22Rv1 (cell line): ENCODE measurements at regions not wholly inside any gene's neighbourhood (a gene's known extent, or its start where the extent isn't known, plus 50 kb on each side); places are given as distances from the start of the nearest gene placed in this dataset.

Source experiments
- H3K27ac ChIP-seq: fragments of 450-650 bp; 2 replicates; pipeline ENCODE4 v1.5.1; 2017
- ZFX ChIP-seq: fragments of 450-650 bp; IDR thresholded peaks from 2 replicates; pipeline ENCODE4 v1.6.1; 2017; ENCODE audit warnings: antibody characterized with exemption, borderline replicate concordance
- TF ChIP-seq, protein P1 (sequence below): fragments of 450-650 bp; IDR thresholded peaks from 2 replicates; pipeline ENCODE4 v1.5.1; 2017; ENCODE audit warnings: mild to moderate bottlenecking

DNA sequence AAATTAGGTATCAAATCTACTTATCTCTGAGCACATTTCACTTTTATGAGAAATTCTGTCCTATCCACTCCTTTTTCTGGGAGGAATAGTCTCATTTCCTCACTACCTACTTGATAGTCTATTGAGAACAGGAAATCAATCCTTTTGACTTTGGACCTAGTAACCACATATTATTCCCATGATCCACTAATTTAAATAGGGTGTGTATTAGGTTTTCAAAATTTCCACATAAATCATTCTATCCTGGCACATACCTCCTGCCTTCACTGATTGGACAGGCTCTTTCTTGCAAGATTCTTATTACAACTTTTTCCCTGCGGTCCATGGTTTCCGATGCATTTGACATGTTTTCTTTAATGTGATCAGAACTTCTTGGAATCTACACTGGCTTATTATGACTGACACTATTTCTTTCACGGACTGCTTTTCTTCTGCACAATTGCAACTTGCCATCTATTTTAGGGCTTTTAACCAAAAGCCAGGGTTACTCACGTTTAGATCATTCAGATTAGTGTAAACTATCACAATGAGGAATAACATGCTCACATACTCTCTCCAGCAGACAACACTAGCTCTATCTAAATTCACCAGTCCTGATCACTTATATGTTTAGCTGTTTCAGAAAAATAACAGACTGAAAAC, 419.9 kb upstream of the SLIT2 start:
- H3K27ac ChIP-seq: no peak overlapping the region
- TF ChIP-seq, protein P1, sequence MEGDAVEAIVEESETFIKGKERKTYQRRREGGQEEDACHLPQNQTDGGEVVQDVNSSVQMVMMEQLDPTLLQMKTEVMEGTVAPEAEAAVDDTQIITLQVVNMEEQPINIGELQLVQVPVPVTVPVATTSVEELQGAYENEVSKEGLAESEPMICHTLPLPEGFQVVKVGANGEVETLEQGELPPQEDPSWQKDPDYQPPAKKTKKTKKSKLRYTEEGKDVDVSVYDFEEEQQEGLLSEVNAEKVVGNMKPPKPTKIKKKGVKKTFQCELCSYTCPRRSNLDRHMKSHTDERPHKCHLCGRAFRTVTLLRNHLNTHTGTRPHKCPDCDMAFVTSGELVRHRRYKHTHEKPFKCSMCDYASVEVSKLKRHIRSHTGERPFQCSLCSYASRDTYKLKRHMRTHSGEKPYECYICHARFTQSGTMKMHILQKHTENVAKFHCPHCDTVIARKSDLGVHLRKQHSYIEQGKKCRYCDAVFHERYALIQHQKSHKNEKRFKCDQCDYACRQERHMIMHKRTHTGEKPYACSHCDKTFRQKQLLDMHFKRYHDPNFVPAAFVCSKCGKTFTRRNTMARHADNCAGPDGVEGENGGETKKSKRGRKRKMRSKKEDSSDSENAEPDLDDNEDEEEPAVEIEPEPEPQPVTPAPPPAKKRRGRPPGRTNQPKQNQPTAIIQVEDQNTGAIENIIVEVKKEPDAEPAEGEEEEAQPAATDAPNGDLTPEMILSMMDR: no peak
- no peak for TF ChIP-seq ZFX

DNA sequence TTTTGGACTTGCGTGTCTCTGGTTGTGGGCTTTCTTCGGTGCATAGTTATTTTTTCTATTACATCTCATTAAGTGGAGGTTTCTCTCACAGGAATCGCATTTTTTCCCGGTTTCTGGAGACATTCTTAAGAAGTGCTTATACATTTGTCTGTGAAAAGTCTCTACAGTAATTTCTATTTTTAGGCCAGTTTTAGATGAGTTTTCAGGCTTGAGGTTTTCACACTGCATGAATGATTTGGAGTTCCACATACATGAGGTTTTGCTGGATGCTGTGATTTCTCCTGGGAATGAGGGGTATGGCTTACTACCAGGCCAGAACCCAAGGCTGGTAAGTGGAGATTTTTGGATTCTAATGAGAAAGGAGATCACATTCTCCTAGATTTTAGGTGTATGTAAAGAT, 422.6 kb upstream of the SLIT2 start:
- TF ChIP-seq, protein P1: no peak
- no peak for TF ChIP-seq ZFX
- H3K27ac ChIP-seq: no peak overlapping the region

DNA sequence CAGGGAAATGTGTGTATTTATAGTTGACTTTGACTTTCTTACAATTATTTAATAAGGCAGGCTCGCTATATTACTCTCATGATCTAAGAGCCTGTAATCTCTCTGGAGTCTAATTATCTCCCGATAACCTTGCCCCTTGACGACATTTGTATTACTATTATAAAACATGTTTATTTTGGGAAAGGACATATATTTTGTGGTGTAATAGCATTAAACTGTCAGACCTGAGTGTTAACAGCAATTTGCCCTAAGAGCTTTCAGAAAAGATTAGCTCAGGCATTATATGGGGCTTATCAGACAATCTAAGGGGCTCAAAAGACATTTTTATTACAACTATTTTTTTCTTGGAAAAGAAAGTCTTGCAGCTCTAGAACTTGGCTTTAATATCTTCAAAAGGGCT, 427.9 kb upstream of the SLIT2 start:
- no peak overlapping the region for H3K27ac ChIP-seq
- TF ChIP-seq, protein P1: no peak
- TF ChIP-seq ZFX: no peak

DNA sequence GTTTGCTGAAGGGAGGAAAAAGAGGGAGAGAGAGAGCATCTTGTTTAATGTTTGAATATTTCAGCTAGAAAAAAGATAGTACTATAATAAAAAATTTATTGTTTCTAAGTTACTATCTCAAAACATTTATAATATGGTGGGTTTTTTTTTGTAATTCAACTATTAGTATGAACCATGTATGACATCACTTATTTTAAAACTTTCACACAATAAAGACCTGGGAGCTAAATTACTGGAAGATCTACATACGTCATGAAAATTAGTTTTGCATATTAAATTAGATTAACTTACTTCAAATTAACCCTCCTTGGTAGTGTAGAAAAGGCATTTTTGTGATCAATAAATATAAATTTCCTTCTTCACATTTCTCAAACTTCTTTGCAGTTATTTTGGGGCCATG, 432.0 kb upstream of the SLIT2 start:
- TF ChIP-seq, protein P1: no peak
- TF ChIP-seq ZFX: no peak
- H3K27ac ChIP-seq: no peak overlapping the region

DNA sequence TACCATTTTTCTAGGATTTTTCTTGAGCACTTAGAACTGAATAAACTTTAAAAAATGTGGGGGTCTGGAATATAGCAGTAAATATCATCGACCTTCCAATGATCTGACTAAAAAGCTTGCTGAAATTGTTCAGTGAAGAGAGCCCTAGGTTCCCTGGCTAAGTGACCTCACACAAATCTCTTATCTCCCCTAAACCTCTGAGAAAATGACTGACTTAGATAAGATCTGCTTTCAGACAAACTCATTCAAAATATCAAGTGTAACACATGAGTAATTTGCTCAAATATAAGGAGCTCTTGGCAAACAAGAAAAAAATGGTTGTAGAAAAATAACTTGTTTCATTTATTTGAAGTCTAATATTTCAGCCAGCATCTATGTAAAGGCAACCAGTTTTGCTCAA, 441.7 kb upstream of the SLIT2 start:
- TF ChIP-seq, protein P1: no peak
- no peak for TF ChIP-seq ZFX
- H3K27ac ChIP-seq: no peak overlapping the region

DNA sequence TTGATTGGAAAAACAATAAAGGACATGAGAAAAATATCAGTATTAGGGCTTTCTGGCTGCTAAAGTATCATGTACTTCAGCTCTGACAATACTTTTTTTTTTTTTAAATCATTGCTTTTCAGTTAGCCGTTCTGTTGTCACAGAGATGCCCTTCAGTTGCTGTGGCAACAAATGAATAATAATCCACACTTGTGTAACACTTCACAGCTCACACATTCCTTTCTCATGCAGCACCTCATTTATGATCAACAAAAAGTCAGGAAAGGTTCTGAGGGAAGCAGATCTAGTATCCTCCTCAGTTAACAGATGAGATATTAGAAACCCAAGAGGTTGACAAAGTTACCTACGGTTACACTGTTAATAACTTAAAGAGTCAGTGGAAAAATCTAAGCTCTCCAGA, 444.2 kb upstream of the SLIT2 start:
- H3K27ac ChIP-seq: no peak overlapping the region
- TF ChIP-seq ZFX: no peak
- TF ChIP-seq, protein P1: no peak

DNA sequence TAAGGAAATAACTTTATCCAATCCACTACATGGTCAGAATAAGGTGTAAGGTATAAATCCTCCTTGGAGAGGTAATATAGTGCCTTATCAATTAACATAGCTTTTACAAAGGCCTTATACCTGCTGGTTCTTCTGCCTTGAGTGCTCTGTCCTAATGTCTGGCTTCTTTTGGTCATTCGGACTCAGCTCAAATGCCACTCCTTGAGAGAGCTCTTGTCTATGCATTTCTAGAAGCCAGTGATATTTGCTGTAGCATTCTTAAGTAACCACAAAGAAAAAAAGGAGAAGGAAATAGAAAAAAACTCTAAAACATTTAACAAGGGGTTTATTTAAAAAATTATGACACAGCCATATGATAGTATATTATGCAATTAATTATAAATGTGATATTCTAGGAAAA, 444.8 kb upstream of the SLIT2 start:
- TF ChIP-seq, protein P1: no peak
- TF ChIP-seq ZFX: no peak
- H3K27ac ChIP-seq: no peak overlapping the region
